ENCODE measurements at regions not wholly inside any gene's neighbourhood (a gene's known extent, or its start where the extent isn't known, plus 50 kb on each side); places are given as distances from the start of the nearest gene placed in this dataset.

GRCh38 chr18:30743033-30743432, 299.5 kb downstream of the DSC3 start:
- H3K36me3 ChIP-seq (ENCODE audit: control insufficient read depth in 2 of 2, extremely low read depth in 1 of 2, insufficient read depth in 2 of 2, low read length in 2 of 2): no peaks in the 10 kb centered on the region
- H3K9me1 ChIP-seq (ENCODE audit: control insufficient read depth, extremely low read depth, insufficient read depth, low read length): no peaks in the 10 kb centered on the region
- H3K4me3 ChIP-seq (ENCODE audit: control insufficient read depth in 2 of 3, extremely low read depth in 1 of 3, insufficient read depth in 2 of 3, low read depth in 1 of 3, low read length in 3 of 3): no peak overlapping the region
- H3K4me1 ChIP-seq (ENCODE audit: control insufficient read depth, extremely low read depth, insufficient read depth, low read length): no peaks in the 10 kb centered on the region
- H4K20me1 ChIP-seq (ENCODE audit: control insufficient read depth, extremely low read depth, insufficient read depth, low read length): no peaks in the 10 kb centered on the region
- no peak overlapping the region for H3K27ac ChIP-seq (ENCODE audit: control insufficient read depth, insufficient read depth, low read length)
- DNase-seq (ENCODE audit: low read depth, low spot score) (no peak), FAIRE-seq (no peak)
- no peaks in the 10 kb centered on the region for H3K79me2 ChIP-seq (ENCODE audit: control insufficient read depth, insufficient read depth, low read length)
- H3K9me3 ChIP-seq (ENCODE audit: control insufficient read depth, low read depth, low read length): no peaks in the 10 kb centered on the region
- H3K4me2 ChIP-seq (ENCODE audit: control insufficient read depth, extremely low read depth, insufficient read depth, low read depth, low read length): no peak overlapping the region
- no peak overlapping the region for H3K9ac ChIP-seq (ENCODE audit: control insufficient read depth, extremely low read depth, insufficient read depth, low read length)
- dilution Hi-C loops (cut with MboI; ENCODE audit: extremely low pct_ligation_motif_present, low sequenced_read_pairs): no loop called here
- TF ChIP-seq EZH2 (IDR thresholded peaks at IDR 0.05; ENCODE audit: low read length): no peak
- TF ChIP-seq CTCF (optimal IDR thresholded peaks at IDR 0.05 in 1 of 3, IDR thresholded peaks at IDR 0.05 in 1 of 3, conservative IDR thresholded peaks at IDR 0.05 in 1 of 3; ENCODE audit: extremely low read depth in 1 of 3, insufficient read depth in 2 of 3, low read length in 3 of 3): no peak
- H2AFZ ChIP-seq (ENCODE audit: control insufficient read depth, low read length): no peak overlapping the region
- H3K27me3 ChIP-seq (ENCODE audit: control insufficient read depth, extremely low read depth, insufficient read depth, low read length): no peaks in the 10 kb centered on the region

GRCh38 chr18:30730915-30731314, 311.6 kb downstream of the DSC3 start:
- Histone ChIP-seq H3K27me3 (ENCODE audit: control insufficient read depth, extremely low read depth, insufficient read depth, low read length) (no peaks in the 10 kb centered on the region), H3K9ac (ENCODE audit: control insufficient read depth, extremely low read depth, insufficient read depth, low read length) (no peak overlapping the region), H2AFZ (ENCODE audit: control insufficient read depth, low read length) (no peak overlapping the region), H3K36me3 (ENCODE audit: control insufficient read depth in 2 of 2, extremely low read depth in 1 of 2, insufficient read depth in 2 of 2, low read length in 2 of 2) (no peaks in the 10 kb centered on the region), H3K4me1 (ENCODE audit: control insufficient read depth, extremely low read depth, insufficient read depth, low read length) (no peaks in the 10 kb centered on the region), H3K79me2 (ENCODE audit: control insufficient read depth, insufficient read depth, low read length) (no peaks in the 10 kb centered on the region), H3K4me2 (ENCODE audit: control insufficient read depth, extremely low read depth, insufficient read depth, low read depth, low read length) (no peak overlapping the region), H3K9me1 (ENCODE audit: control insufficient read depth, extremely low read depth, insufficient read depth, low read length) (no peaks in the 10 kb centered on the region), H3K9me3 (ENCODE audit: control insufficient read depth, low read depth, low read length) (no peaks in the 10 kb centered on the region), H4K20me1 (ENCODE audit: control insufficient read depth, extremely low read depth, insufficient read depth, low read length) (no peaks in the 10 kb centered on the region), H3K27ac (ENCODE audit: control insufficient read depth, insufficient read depth, low read length) (no peak overlapping the region), H3K4me3 (ENCODE audit: control insufficient read depth in 2 of 3, extremely low read depth in 1 of 3, insufficient read depth in 2 of 3, low read depth in 1 of 3, low read length in 3 of 3) (no peak overlapping the region)
- no peak for FAIRE-seq
- dilution Hi-C loops (cut with MboI; ENCODE audit: extremely low pct_ligation_motif_present, low sequenced_read_pairs): no loop called here
- TF ChIP-seq EZH2 (IDR thresholded peaks at IDR 0.05; ENCODE audit: low read length) (no peak), CTCF (optimal IDR thresholded peaks at IDR 0.05 in 1 of 3, IDR thresholded peaks at IDR 0.05 in 1 of 3, conservative IDR thresholded peaks at IDR 0.05 in 1 of 3; ENCODE audit: extremely low read depth in 1 of 3, insufficient read depth in 2 of 3, low read length in 3 of 3) (no peak)
- DNase-seq (ENCODE audit: low read depth, low spot score): no peak

Data from keratinocyte (primary cell).